Upper lobe of right lung (tissue), 1 donor: ENCODE measurements at regions not wholly inside any gene's neighbourhood (a gene's known extent, or its start where the extent isn't known, plus 50 kb on each side); places are given as distances from the start of the nearest gene placed in this dataset.

Experiments
- ATAC-seq: fragments of 200-7000 bp; cut with Tn5 transposase; one replicate; pipeline ENCODE4 v1.9.1; 2020; ENCODE audit warnings: mild to moderate bottlenecking, moderate library complexity
- DNase-seq: peaks from one replicate; pipeline ENCODE4 v3.0.0-alpha.2; 2020
- H3K27ac ChIP-seq: fragments of 200-600 bp; one replicate; pipeline ENCODE4 v1.8.0; 2022
- H3K27me3 ChIP-seq: fragments of 200-600 bp; one replicate; pipeline ENCODE4 v1.8.0; 2022; ENCODE audit warnings: mild to moderate bottlenecking
- H3K36me3 ChIP-seq: fragments of 200-600 bp; one replicate; pipeline ENCODE4 v1.8.0; 2022
- H3K4me1 ChIP-seq: fragments of 200-600 bp; one replicate; pipeline ENCODE4 v1.8.0; 2022
- H3K4me3 ChIP-seq: fragments of 200-600 bp; one replicate; pipeline ENCODE4 v1.8.0; 2022; ENCODE audit warnings: mild to moderate bottlenecking
- H3K9me3 ChIP-seq: fragments of 200-600 bp; one replicate; pipeline ENCODE4 v1.8.0; 2022
- intact Hi-C: fragments of 100-400 bp; cut with DNase I; formaldehyde crosslinking; loops from one replicate; pipeline ENCODE4 v1.11.0; 2022
- TF ChIP-seq, protein P1 (sequence below): fragments of 200-600 bp; IDR thresholded peaks from one replicate; pipeline ENCODE4 v1.8.0; 2022; ENCODE audit warnings: antibody characterized with exemption
- donor health status: DM: no; HTN: yes; CAD: no; lungs with severe emphysema.

DNA sequence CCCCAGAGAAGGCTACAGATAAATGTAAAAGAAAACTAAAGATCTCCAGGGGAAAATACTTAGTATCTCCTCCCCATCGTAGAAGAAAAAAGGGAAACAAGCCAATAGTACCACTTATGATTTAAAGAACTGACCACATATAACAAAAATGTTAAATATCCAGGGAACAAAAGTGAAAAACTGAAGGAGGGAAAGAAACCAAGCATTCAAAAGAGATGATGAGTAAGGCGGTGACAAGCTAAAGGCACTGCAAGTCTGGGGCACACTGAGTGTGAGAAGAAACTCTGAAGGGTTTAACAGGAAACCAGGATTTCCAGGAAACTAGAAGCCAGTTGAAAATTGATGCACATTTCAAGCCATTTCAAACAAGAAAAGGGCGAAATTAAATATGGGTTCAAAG is 226.3 kb downstream of the AHR start:
- no peak overlapping the region for H3K4me3 ChIP-seq
- intact Hi-C loops: no loop called here
- ATAC-seq (no peak), DNase-seq (no peak)
- no peak overlapping the region for H3K27ac ChIP-seq
- peaks cover 14% of the 10 kb centered on the region for H3K4me1 ChIP-seq
- no peaks in the 10 kb centered on the region for H3K27me3 ChIP-seq
- TF ChIP-seq, protein P1, sequence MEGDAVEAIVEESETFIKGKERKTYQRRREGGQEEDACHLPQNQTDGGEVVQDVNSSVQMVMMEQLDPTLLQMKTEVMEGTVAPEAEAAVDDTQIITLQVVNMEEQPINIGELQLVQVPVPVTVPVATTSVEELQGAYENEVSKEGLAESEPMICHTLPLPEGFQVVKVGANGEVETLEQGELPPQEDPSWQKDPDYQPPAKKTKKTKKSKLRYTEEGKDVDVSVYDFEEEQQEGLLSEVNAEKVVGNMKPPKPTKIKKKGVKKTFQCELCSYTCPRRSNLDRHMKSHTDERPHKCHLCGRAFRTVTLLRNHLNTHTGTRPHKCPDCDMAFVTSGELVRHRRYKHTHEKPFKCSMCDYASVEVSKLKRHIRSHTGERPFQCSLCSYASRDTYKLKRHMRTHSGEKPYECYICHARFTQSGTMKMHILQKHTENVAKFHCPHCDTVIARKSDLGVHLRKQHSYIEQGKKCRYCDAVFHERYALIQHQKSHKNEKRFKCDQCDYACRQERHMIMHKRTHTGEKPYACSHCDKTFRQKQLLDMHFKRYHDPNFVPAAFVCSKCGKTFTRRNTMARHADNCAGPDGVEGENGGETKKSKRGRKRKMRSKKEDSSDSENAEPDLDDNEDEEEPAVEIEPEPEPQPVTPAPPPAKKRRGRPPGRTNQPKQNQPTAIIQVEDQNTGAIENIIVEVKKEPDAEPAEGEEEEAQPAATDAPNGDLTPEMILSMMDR: no peak
- no peaks in the 10 kb centered on the region for H3K36me3 ChIP-seq
- no peaks in the 10 kb centered on the region for H3K9me3 ChIP-seq

DNA sequence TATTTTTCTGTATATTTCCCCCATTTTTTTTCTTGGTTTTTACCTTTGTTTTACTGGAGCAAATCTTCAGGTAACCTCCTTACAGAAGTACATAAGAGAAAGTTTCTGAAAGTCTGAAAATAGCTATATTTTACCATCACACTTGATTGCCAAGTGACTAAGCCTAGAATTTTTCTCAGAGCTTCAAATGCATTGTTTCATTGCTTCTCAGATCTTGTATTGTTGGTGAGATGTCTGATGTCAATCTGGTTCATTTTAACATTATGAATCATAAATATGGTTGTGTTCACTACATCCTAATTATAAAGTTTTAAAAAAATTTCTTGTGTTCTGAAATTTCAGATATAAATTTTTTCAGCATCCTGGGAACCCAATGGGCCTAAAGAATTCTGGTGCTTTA is 228.2 kb downstream of the AHR start:
- no peak overlapping the region for H3K4me3 ChIP-seq
- H3K27me3 ChIP-seq: no peaks in the 10 kb centered on the region
- TF ChIP-seq, protein P1: no peak
- ATAC-seq: no peak
- no peaks in the 10 kb centered on the region for H3K36me3 ChIP-seq
- H3K9me3 ChIP-seq: no peaks in the 10 kb centered on the region
- H3K27ac ChIP-seq: no peak overlapping the region
- peaks cover 14% of the 10 kb centered on the region for H3K4me1 ChIP-seq
- no peak for DNase-seq
- intact Hi-C loops: no loop called here

DNA sequence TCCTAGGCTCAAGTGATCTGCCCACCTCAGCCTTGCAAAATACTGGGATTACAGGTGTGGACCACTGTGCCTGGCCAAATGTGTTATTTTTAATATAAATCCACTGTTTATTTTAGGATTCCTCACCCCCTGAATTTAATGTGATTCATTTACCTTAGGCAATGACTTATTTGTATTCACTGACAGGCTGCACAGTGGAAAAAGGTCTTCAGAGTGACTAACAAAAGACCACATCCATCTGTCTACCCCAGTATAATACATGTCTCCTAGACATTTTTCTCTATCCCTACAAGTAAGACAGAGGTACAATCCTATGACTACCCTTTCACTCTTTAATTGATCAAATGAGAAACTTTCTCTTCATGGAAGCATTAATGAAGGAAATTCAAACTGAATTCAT is 230.2 kb downstream of the AHR start:
- no peaks in the 10 kb centered on the region for H3K36me3 ChIP-seq
- intact Hi-C loops: no loop called here
- no peak for DNase-seq

DNA sequence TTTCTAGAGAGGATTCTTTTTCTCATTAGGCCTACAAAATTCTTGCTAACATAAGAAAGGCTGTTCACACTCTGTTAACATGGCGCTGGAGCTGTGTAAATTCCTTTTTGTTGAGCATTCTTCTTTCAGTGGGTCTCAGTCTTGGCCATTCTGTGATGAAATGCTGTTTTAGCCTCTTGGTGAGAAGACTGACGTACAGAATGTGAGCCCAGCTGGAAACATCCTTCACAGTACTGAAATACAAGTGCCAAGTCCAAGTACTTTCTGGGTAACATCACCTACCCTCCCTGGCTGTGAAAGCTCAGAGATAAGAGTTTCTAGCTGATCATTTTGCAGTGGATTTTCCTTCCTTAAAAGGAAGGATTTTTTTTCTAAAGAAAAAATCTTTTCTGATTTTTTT is 231.8 kb downstream of the AHR start:
- no peaks in the 10 kb centered on the region for H3K9me3 ChIP-seq
- intact Hi-C loops: no loop called here
- H3K27me3 ChIP-seq: no peaks in the 10 kb centered on the region
- TF ChIP-seq, protein P1: no peak
- no peak overlapping the region for H3K27ac ChIP-seq
- no peaks in the 10 kb centered on the region for H3K4me1 ChIP-seq
- no peaks in the 10 kb centered on the region for H3K36me3 ChIP-seq
- no peak overlapping the region for H3K4me3 ChIP-seq
- DNase-seq: no peak
- ATAC-seq: peak; percentile 46

More for the DNA sequence above, 230.2 kb downstream of the AHR start:
- Histone ChIP-seq H3K27me3 (no peaks in the 10 kb centered on the region), H3K9me3 (no peaks in the 10 kb centered on the region), H3K27ac (no peak overlapping the region), H3K4me1 (peaks cover 13% of the 10 kb centered on the region), H3K4me3 (no peak overlapping the region)
- TF ChIP-seq, protein P1: no peak
- ATAC-seq: no peak

DNA sequence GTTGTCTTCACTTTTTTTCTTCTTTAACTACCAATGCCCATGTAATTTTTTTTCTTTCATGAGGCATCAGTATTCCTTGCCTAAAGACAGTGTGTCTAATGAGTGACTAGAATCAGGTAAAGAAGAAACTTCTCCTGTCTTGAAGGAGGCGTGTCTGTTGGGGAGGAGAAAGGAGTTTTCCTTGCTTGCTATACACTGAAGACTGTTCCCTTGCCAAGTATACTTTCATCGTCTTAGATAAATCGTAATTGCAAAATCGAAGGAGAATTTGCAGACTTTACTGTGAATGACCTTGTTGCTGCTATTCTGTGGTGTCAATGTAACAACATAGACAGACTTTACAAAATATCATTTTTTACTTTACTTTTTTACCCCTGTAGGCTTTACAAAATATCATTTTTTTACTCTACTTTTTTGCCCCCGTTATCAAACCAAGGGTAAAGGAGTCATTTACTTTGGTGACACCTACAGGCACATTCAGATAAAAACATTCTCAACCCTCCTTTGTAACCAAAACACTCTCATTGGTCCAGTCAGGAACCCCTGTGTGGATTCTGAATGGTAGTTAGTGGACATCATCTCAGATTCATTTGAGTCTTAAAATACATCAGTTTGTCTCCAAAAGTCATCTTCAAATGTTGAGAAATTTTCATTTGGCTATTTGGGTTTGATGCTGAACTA is 232.4 kb downstream of the AHR start:
- no peak for DNase-seq
- Histone ChIP-seq H3K9me3 (no peaks in the 10 kb centered on the region), H3K27me3 (no peaks in the 10 kb centered on the region), H3K27ac (no peak overlapping the region), H3K36me3 (no peaks in the 10 kb centered on the region), H3K4me3 (no peak overlapping the region), H3K4me1 (no peaks in the 10 kb centered on the region)
- ATAC-seq: peak; percentile 58
- intact Hi-C loops: no loop called here
- TF ChIP-seq, protein P1: peak; percentile 34

DNA sequence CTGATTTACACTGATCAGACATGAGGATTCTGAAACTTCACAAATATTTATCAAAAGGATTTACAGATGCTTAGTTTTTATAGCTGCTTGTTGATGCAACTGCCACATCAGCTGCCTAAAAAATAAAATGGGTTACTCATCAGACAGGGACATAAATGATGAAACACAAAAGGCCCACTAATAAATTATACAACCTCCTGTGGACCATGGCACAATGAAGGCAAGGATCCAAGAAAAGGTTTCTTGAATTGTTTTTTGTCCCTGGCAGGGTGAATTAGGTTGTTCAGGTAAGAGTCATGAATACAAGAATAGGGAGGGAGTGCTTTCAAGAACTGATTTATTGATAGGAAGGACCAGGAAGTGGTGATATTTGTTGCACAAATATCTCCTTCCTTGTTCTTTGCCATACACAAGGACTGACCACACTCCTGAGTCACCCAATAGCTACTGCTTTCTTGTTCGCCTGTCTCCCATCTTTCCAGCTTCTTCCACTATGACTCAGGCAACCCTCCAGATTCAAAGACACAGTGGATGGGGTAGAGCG is 234.5 kb downstream of the AHR start:
- DNase-seq: no peak
- Histone ChIP-seq H3K27me3 (no peaks in the 10 kb centered on the region), H3K9me3 (no peaks in the 10 kb centered on the region), H3K4me1 (no peaks in the 10 kb centered on the region), H3K27ac (no peak overlapping the region), H3K36me3 (no peaks in the 10 kb centered on the region), H3K4me3 (no peak overlapping the region)
- TF ChIP-seq, protein P1: no peak
- intact Hi-C loops: no loop called here
- ATAC-seq: peak; percentile 82
